A673 (cell line): ENCODE measurements at regions not wholly inside any gene's neighbourhood (a gene's known extent, or its start where the extent isn't known, plus 50 kb on each side); places are given as distances from the start of the nearest gene placed in this dataset.

Source experiments
- BruUV-seq: library from RNA; stranded (reverse); fragments of 400-500 nt; replicated peaks from 2 replicates; lab custom pipeline; 2021; lab: Mats Ljungman, UMichigan
- CTCF ChIA-PET: fragments of 300-600 bp; sonication (Branson Sonifier 250); formaldehyde crosslinking; loops from one replicate; lab custom pipeline; 2022; ENCODE audit warnings: antibody characterized with exemption; lab: Charles Lee
- POLR2A ChIA-PET: fragments of 300-600 bp; sonication (Branson Sonifier 250); formaldehyde crosslinking; loops from one replicate; lab custom pipeline; 2022; ENCODE audit warnings: antibody characterized with exemption; ENCODE audit not compliant: low non-redundant PET; lab: Charles Lee
- DNase-seq: peaks from one replicate; pipeline ENCODE4 v3.0.0-alpha.2; 2015; ENCODE audit warnings: low spot score
- H3K27ac ChIP-seq: fragments of 200-600 bp; sonication (generic); 2 replicates; pipeline ENCODE4 v1.5.1; 2016; ENCODE audit warnings: mixed run types, low read depth, mild to moderate bottlenecking, mixed read lengths, antibody characterized with exemption, low read length; ENCODE audit not compliant: poor library complexity, severe bottlenecking
- H3K27me3 ChIP-seq: fragments of 200-600 bp; sonication (generic); replicated peaks from 2 replicates; pipeline ENCODE4 v1.6.1; 2017; ENCODE audit warnings: mixed run types, low read depth, mild to moderate bottlenecking, mixed read lengths, antibody characterized with exemption, low read length; ENCODE audit not compliant: insufficient read depth, poor library complexity
- H3K36me3 ChIP-seq: fragments of 200-600 bp; sonication (generic); 2 replicates; pipeline ENCODE4 v1.6.1; 2016; ENCODE audit warnings: mixed run types, mild to moderate bottlenecking, mixed read lengths, antibody characterized with exemption, low read length; ENCODE audit not compliant: insufficient read depth, poor library complexity, severe bottlenecking
- H3K4me1 ChIP-seq: fragments of 200-600 bp; sonication (generic); 2 replicates; pipeline ENCODE4 v1.6.1; 2017; ENCODE audit warnings: mixed run types, mild to moderate bottlenecking, mixed read lengths, antibody characterized with exemption, low read length; ENCODE audit not compliant: insufficient read depth, poor library complexity, severe bottlenecking
- H3K4me3 ChIP-seq: fragments of 200-600 bp; sonication (generic); 2 replicates; pipeline ENCODE4 v1.5.1; 2016; ENCODE audit warnings: low read depth, mixed run types, mild to moderate bottlenecking, mixed read lengths, low read length; ENCODE audit not compliant: poor library complexity, severe bottlenecking
- H3K9me3 ChIP-seq: fragments of 200-600 bp; sonication (generic); 2 replicates; pipeline ENCODE4 v1.6.1; 2016; ENCODE audit warnings: mixed run types, low read depth, mild to moderate bottlenecking, mixed read lengths, antibody characterized with exemption, low read length; ENCODE audit not compliant: poor library complexity, severe bottlenecking
- CTCF ChIP-seq: fragments of 300-800, 200-600 bp; sonication (generic); conservative IDR thresholded peaks from 2 replicates; pipeline ENCODE4 v1.5.1; 2017; ENCODE audit warnings: low read depth, mild to moderate bottlenecking, antibody characterized with exemption, low read length, moderate library complexity, mixed read lengths
- EZH2 ChIP-seq: fragments of 200-600 bp; sonication (generic); IDR thresholded peaks from 2 replicates; pipeline ENCODE4 v1.6.1; 2017; ENCODE audit warnings: borderline replicate concordance, low read depth, mild to moderate bottlenecking, mixed read lengths, antibody characterized with exemption, low read length; ENCODE audit not compliant: poor library complexity, severe bottlenecking
- intact Hi-C: fragments of 100-400 bp; cut with micrococcal nuclease; formaldehyde crosslinking; loops from one replicate; pipeline ENCODE4 v1.10.0; 2022; ENCODE audit not compliant: unreplicated experiment

- Histone ChIP-seq H3K9me3 (no peaks in the 10 kb centered on the region), H3K36me3 (no peaks in the 10 kb centered on the region), H3K4me3 (no peak overlapping the region), H3K4me1 (no peaks in the 10 kb centered on the region), H3K27me3 (peaks cover 14% of the 10 kb centered on the region), H3K27ac (no peak overlapping the region)
- no peak for DNase-seq
- intact Hi-C loops = no loop called here
- ChIA-PET CTCF (no interaction called here), POLR2A (no interaction called here)
- TF ChIP-seq EZH2 (no peak), CTCF (no peak)
- BruUV-seq = no TSS peak
Observed at GRCh38 chr1:111015222-111015621, 51.5 kb upstream of the LRIF1 start.
